Nucleus accumbens (tissue), 56 donors: ENCODE measurements at regions not wholly inside any gene's neighbourhood (a gene's known extent, or its start where the extent isn't known, plus 50 kb on each side); places are given as distances from the start of the nearest gene placed in this dataset.
"Not testable (repeated sequence)": the region's sequence is repeated elsewhere in the genome, so short reads cannot be mapped to it uniquely, and the experiment has no call there.

Source experiments
- DNase-seq, 56 donors: peaks; one replicate each; lab custom pipeline; 2025; lab: John Stamatoyannopoulos, UW

DNA sequence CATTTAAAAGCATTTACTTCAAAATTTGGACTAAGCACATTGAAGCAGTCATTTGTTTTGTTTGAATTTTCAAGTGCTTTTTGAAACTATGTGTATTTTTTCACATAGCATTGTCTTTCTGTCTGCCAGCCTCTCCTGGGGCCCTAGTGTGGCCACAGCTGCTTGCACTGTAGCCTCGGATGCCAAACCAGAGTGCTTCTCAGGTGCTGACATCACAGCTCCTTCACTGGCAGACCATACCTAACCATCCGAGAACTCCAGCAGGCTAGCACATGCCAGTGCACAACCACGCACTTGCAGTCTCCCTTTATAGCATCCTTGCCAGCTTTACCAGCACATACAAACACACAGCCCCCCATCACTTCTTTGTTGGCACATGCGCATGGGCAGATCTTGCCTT, 1019.7 kb downstream of the STPG2 start:
- DNase-seq, result no peak

DNA sequence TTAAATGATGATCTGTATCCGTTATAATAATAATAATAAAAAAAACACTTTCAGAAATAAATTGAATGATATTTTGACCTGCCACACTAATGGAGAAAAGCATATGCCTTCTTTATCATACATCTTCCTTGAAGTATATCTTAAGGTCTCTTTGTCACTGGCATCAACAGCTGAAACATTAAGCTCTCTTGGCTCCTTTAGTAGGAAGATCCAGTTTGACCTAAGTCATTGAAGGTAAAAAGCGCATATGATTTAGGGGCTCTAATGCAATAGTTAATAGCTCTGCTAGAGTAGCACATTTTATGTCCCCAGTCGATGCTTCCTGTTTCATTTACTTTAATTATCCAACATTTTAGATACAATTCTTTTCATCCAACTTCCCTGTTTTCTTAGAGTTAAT, 1010.8 kb downstream of the STPG2 start:
- no peak for DNase-seq

DNA sequence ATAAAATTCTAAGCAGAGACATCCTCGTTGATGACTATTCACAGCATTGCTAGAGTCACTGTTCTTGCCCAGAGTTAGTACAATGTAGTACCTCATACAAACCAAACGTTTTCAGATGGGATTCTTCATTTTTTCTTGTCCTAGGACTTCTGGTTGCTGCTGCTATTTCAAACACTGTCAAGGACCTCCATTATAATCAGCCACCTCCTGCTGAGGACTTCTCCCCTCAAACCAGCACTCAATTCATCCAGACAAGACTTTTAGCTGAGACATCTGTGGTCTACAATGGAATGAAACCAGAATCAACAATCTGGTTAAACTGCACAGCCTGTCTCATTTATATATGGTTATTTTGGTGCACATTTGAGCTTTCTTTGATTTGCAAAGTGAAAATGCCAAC, 1008.8 kb downstream of the STPG2 start:
- no peak for DNase-seq

DNA sequence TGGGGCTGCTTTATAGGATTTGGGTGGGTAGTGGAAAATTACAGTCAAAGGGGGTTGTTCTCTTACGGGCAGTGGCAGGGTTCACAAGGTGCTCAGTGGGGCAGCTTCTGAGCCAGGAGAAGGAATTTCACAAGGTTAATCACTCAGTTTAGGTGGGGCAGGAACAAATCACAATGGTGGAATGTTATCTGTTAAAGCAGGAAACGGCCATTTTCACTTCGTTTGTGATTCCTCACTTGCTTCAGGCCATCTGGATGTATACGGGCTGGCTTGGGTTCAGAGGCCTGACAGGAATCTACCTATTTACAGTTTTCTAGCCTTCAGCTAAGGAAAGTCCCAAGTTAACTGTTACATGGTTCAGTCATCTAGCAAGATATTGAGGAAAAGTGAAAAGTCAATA, 1003.5 kb downstream of the STPG2 start:
- DNase-seq, result no peak

- no peak for DNase-seq
Measured at GRCh38 chr4:97140545-97140944, 1002.7 kb downstream of the STPG2 start.

GRCh38 chr4:97141332-97141731, 1001.9 kb downstream of the STPG2 start:
- not testable (repeated sequence) for DNase-seq

- DNase-seq, result no peak
Measured at GRCh38 chr4:97142410-97142809, 1000.9 kb downstream of the STPG2 start.

DNA sequence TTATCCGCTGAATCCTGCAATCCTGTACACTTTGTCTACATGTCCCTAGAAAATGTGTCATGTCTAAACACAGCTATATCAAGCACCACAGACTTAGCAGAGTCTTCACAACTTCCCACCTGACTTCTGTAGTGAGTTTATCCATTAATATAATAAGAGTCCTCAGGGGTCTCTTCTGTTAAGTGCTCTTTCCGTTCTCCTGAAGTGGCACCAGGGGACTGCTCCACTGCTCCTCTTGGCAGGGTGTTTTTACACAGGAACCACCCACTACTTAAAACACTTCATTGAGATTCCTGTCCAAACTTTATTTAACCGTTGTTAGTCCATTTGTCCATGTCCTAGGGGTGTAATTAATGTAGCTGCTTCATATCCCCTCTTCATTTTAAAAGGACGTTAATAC, 1000.4 kb downstream of the STPG2 start:
- DNase-seq, result no peak

GRCh38 chr4:97144199-97144598, 999.1 kb downstream of the STPG2 start:
- DNase-seq, result no peak

GRCh38 chr4:97150966-97151365, 992.3 kb downstream of the STPG2 start:
- DNase-seq, result no peak

GRCh38 chr4:97152149-97152548, 991.1 kb downstream of the STPG2 start:
- DNase-seq, result no peak

DNA sequence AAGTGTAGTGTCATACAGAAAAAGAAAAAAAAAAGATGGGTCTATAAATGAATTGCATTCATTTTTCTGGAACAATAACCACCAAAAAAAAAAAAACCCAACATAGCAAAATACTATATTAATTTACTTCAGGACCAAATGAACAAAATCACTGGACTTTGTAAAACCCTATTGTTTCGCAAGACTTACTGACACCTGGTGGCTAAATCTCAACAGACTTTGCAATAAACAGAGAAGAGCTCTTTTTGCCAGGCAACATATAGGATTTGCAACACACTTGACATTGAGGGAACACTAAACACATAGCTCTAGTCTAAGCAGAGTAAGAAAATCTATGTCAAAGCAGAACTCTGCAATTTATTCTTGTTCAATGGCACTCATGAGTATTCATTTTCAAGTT, 990.2 kb downstream of the STPG2 start:
- DNase-seq, result no peak

DNA sequence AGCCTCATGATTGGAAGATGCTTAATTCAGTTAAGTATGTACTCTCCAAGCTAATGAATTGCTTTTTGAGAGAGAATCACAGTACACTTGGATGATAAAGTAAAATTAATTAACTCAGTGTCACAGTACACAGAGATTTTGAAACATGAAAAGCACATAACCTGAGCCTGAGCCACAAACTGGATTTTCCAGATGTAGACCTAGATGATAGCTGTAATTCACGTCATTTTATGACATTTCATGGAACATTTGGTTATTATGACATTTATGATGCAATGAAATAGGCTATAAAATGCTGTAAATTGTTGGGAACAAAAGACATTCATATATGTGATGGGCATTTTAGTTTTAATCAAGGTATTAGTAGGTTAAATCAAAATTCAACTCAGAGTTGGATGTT, 983.7 kb downstream of the STPG2 start:
- DNase-seq, result no peak

- no peak for DNase-seq
Measured at GRCh38 chr4:97185233-97185632, 958.0 kb downstream of the STPG2 start.

DNA sequence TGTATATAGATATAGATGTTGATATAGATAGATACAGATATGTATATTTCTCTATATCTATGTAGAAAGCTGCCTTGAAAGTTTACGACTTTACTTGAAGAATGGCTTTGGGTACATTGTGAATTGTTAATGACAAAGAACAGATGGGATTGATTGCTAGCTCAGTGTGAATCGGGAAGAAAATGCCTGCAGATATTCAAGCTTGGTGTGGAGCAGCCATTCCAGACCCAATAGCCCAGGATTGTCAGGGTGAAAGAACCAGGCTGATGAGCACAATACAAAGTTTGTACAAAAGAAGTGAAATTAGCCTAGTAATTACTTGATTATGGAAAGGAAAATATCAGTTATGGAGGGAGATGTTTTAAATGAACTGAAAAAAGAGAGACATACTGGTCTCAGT, 946.2 kb downstream of the STPG2 start:
- no peak for DNase-seq

DNA sequence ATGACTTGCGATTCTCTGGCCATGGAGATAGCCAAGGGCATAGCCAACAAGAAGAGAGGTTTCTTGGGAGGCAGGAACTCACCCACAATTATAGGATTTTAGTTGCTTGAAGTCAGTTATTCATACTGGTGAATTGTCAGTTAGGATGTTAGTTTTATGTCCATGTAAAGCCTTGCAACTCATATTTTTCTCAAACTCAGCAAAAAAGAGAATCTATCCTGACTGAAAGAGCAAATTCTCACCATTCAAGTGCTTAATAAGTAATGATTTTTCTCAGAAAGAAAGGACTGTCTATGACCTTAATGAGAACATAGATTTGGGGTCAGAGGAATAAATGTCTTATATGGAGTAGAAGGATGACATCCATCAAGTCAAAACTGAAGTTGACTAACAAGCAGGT, 934.5 kb downstream of the STPG2 start:
- no peak for DNase-seq

- DNase-seq, result no peak
Measured at GRCh38 chr4:97215409-97215941, 927.8 kb downstream of the STPG2 start.

DNA sequence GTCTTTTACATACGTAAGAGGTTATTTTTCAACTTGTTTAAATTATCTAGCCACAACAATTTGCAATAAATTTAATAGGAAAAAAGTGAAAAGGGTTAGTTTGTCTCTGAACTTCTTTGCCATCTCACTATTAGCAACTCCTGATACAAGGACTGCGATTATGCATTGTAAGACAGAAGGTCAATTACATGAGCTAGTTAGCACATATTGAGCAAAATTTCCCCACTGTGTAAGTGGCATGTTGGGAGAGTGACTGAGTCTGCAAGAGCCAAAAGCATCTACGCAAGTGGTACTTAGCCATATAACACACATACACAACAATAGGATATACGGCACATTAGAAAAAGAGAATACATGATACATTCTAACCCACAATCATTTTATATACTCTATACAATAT, 927.2 kb downstream of the STPG2 start:
- DNase-seq, result no peak

- no peak for DNase-seq
Measured at GRCh38 chr4:97235521-97235920, 907.8 kb downstream of the STPG2 start.

DNA sequence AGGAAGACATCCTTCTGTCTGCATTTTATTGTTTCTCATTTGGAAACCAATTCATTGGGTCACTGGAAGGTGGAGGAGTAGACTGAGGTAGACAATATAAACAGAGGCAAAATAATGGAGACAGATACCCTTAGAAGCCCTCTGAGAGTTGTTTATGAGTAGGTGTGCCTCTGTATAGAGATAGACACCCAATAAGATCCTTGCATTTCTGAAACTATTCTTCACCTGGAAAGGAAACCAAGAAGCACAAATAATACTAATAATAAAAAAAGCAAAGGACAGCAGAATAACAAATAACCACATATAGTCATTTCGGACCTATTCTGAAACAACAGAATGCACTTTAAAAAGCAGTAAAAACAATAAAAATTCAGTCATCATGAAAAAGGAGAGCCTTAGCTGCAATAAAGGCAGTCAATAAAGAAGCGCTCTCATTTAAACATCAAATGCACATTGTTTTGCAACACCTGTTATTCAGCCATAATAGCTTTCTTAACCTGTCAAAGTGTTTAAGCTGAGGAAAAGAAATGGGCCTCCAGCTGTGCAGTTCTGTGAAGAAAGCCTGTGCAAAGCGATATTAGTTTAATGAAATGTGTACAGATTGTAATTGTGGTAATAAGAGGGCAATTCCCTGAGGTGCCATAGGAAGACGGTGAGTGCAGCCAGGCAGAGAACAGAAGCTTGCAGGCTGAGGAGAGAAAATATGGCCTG, 904.2 kb downstream of the STPG2 start:
- peak in 1 of 56 donors; percentile 0 for DNase-seq

DNA sequence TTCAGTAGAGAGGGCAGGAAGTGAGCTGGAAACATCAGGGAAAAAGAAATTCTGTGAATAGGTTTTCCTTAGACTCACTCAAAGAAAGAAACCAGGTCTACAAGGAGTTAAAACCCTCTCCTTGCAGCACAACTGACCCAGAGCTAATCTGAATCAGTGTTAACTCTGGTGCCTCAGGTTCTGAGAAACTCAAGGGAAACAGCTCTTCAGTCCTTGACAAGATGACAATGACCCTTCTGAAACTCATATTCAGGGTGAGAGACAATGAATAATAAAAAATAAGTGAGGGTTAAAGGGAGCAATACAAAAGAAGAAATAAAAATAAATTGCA, 903.6 kb downstream of the STPG2 start:
- no peak for DNase-seq

DNA sequence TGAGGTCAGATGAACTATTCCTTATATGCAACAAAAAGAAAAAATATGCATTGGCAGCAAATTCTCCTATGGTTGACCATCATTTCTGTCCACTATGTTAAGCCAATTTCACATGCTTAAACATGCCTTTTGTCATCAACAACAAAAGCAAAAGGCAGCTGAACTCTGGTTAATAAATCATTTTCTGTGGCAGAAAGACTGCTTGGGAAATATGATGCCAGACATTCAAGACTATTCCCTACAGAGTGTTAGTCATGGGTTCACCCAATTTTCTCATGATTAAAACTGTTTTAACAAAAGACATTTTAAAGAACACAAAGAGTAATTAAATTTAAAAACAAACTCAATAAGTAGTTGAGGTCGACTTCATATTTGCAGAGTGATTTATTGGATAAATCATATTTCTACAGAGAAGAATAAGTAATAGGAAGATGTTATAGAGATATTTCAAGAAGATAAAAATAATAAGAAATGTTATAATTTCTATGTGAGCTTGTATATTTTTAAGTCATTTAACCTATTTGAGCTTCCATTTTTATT, 890.6 kb downstream of the STPG2 start:
- no peak for DNase-seq

DNA sequence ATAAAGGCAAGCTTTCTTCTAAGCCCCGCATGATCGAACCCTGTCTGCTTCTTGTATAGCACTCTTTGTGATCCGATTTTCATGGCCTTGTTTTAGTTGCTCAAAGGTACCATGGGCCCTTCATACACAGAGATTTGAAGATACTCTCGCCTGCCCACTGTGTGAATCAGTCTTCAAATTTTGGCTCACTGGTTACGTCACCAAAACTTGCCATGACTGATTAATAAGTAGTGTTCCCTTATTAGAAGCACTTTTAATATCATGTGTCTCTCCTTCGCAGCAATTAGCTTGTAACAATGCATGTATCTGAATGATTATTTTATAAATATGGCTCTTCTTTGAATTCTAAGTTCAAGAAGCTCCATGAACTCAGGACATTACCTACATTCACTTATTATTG, 880.5 kb downstream of the STPG2 start:
- DNase-seq, result no peak
